Psoas muscle (tissue), 7 donors: ENCODE measurements at regions not wholly inside any gene's neighbourhood (a gene's known extent, or its start where the extent isn't known, plus 50 kb on each side); places are given as distances from the start of the nearest gene placed in this dataset.
A peak's percentile ranks its signal among the peaks of the same experiment; 100 is the strongest.

Experiments
- ATAC-seq, 4 donors: fragments of 200-7000 bp; cut with Tn5 transposase; one replicate each; pipeline ENCODE4 v1.9.1; 2020; ENCODE audit warnings: moderate library complexity in 3 of 4, mild to moderate bottlenecking in 2 of 4
- DNase-seq, 2 donors: peaks; one replicate each; pipeline ENCODE4 v3.0.0-alpha.2; 2020
- H3K27ac ChIP-seq: fragments of 200-600 bp; one replicate; pipeline ENCODE4 v1.8.0; 2022
- H3K27me3 ChIP-seq, 3 donors: fragments of 200-600 bp in 1 of 3; one replicate each; pipeline versions ENCODE4 v1.6.1 to v1.8.0; 2013 to 2022; ENCODE audit warnings: low read length in 2 of 3, mild to moderate bottlenecking in 2 of 3, moderate library complexity in 1 of 3; ENCODE audit not compliant: insufficient read depth in 3 of 3
- H3K36me3 ChIP-seq, 2 donors: fragments of 200-600 bp in 1 of 2; one replicate each; pipeline versions ENCODE4 v1.6.1 to v1.8.0; 2013 to 2022; ENCODE audit warnings: low read depth in 1 of 2, mild to moderate bottlenecking in 1 of 2, moderate library complexity in 1 of 2; ENCODE audit not compliant: insufficient read depth in 1 of 2
- H3K4me1 ChIP-seq: fragments of 200-600 bp; one replicate; pipeline ENCODE4 v1.8.0; 2022
- H3K4me3 ChIP-seq: fragments of 200-600 bp; one replicate; pipeline ENCODE4 v1.8.0; 2022; ENCODE audit warnings: mild to moderate bottlenecking
- H3K9me3 ChIP-seq: fragments of 200-600 bp; one replicate; pipeline ENCODE4 v1.8.0; 2022
- CTCF ChIP-seq: fragments of 200-600 bp; IDR thresholded peaks from one replicate; pipeline ENCODE4 v1.8.0; 2022; ENCODE audit warnings: antibody characterized with exemption
- WGBS, 3 donors: extraction: QIAGEN DNeasy Blood & Tissue Kit; methylation state at CpG; one replicate each; pipeline versions ENCODE4 v1.1.6 to v1.1.7; 2013; 5-methylcytosine and 5-hydroxymethylcytosine counted together
- intact Hi-C, 2 donors: fragments of 100-400 bp; cut with DNase I; formaldehyde crosslinking; loops; one replicate each; pipeline versions ENCODE4 v1.11.0 to v1.14.2; 2022
- donor health status: healthy with polysubstance abuse.
- donor health status: DM: no; HTN: no; CAD: no; lungs with moderate emphysema.
- donor health status: Bipolar disorder and iron deficiency.
- donor health status: healthy.
- donor health status: DM: yes; HTN: yes; CAD: no.
- donor health status: DM: no; HTN: no; CAD: no.
- donor health status: DM: yes; HTN: yes; CAD: no.

DNA sequence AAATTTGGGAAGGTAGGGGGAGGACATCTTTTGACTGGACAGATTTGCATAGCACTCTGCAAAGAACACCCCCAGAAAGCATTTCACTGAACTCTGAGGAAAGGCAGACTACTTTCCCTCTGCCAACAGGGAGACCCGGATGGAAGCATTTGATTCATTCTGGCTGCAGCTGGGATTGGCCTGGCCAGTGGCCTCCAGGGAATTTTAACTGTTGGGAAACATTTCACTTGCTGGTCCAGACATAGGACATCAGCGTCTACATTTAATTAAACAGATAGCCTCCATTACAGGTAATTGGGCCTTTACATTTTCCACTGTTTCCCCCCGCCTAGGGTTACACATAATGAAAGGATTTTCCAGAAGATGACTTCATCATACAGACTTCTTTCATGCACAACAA lies 92.8 kb downstream of the MARCHF4 start:
- TF ChIP-seq CTCF = no peak
- Histone ChIP-seq H3K27me3 (no peaks in the 10 kb centered on the region), H3K9me3 (no peaks in the 10 kb centered on the region), H3K36me3 (no peaks in the 10 kb centered on the region), H3K27ac (no peak overlapping the region), H3K4me3 (no peak overlapping the region), H3K4me1 (no peaks in the 10 kb centered on the region)
- intact Hi-C loops = no loop called here
- 33 to 36% (median 35%) methylated on average over 3 of the region's 3 CpGs for WGBS, 3 donors
- peak; percentile 21 to 58 for DNase-seq
- ATAC-seq = peak in 1 of 4 donors; percentile 42

DNA sequence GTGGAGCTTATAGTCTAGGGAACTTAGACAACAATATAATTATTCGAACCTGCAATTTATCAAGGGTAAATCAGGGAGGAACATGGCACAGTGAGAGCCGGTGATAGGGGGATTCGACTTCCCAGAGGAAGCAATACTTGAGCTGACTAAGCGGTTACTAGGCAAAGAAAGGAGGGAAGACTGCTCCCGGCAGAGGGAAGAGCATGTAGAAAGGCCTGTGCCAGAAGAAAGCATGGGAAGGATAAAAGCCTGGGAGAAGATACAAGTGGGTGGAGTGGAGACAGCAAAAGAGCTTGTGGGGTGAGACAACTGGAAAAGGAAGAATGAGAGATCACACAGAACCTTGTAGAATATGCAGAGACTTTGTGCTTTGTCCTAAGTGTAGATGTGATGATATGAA lies 93.3 kb downstream of the MARCHF4 start:
- H3K4me3 ChIP-seq = no peak overlapping the region
- DNase-seq (no peak), ATAC-seq (no peak)
- H3K9me3 ChIP-seq = no peaks in the 10 kb centered on the region
- no peaks in the 10 kb centered on the region for H3K27me3 ChIP-seq
- 63 to 69% (median 64%) methylated on average over 5 of the region's 5 CpGs for WGBS, 3 donors
- no peak overlapping the region for H3K27ac ChIP-seq
- H3K4me1 ChIP-seq = no peaks in the 10 kb centered on the region
- intact Hi-C loops = no loop called here
- H3K36me3 ChIP-seq = no peaks in the 10 kb centered on the region
- no peak for TF ChIP-seq CTCF

DNA sequence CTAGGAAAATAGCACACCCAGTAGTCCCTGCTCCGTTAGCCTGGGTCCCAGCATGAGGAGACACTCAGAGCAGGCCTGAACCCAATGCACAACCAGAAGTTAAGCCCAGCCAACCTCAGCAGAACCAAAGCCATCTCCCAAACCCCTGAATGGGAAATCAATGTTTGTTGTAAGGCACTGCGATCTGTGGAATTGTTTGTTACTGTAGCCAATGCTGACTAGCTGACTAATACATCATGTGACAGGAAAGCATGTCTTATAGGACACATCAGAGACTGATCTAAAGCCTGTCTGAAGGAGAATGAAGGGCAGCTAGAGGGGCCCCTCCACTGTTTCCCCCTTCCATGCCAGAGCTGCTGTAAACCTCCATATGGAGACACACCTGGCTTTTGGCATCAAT lies 96.4 kb downstream of the MARCHF4 start:
- Histone ChIP-seq H3K4me3 (no peak overlapping the region), H3K27me3 (no peaks in the 10 kb centered on the region), H3K9me3 (no peaks in the 10 kb centered on the region), H3K4me1 (no peaks in the 10 kb centered on the region), H3K27ac (no peak overlapping the region), H3K36me3 (no peaks in the 10 kb centered on the region)
- intact Hi-C loops = no loop called here
- ATAC-seq (no peak), DNase-seq (no peak)
- no peak for TF ChIP-seq CTCF
- 94 to 96% (median 95%) methylated on average over 2 of the region's 2 CpGs for WGBS, 3 donors

DNA sequence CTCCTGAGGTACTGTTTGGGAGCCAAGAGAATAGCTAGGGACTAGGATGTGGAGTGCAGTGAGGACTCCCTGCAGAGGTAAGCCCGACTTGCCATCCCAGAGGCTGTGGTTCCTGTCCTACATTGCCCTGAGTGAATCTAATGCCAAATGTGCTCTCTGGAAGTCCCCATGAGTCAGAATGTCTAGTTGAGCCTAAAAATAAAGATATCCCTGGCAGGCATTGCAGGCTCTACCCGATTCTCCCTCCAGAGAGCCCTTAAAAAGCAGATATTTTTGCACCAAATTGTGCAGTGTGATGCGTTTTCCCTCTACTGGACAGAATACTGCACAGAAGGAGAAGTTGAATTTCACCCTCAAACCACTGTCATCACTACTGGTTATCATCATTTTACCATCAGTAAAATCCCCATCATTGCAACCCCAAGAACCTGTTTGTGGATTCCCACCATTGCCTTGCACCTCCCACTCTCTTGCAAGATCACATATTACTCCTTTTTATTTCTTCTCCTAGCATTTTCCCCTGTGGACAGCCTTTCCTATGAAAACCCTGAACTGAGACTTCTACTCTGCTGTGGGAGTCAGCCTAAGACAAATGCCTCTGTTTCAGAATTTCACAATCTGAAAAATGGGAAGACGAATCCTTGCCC lies 98.0 kb downstream of the MARCHF4 start:
- ATAC-seq (no peak), DNase-seq (no peak)
- intact Hi-C loops = no loop called here
- Histone ChIP-seq H3K9me3 (no peaks in the 10 kb centered on the region), H3K4me1 (no peaks in the 10 kb centered on the region), H3K36me3 (no peaks in the 10 kb centered on the region), H3K4me3 (no peak overlapping the region), H3K27ac (no peak overlapping the region), H3K27me3 (no peaks in the 10 kb centered on the region)
- TF ChIP-seq CTCF = no peak
- 31 to 47% (median 41%) methylated on average over 4 of the region's 4 CpGs for WGBS, 3 donors

DNA sequence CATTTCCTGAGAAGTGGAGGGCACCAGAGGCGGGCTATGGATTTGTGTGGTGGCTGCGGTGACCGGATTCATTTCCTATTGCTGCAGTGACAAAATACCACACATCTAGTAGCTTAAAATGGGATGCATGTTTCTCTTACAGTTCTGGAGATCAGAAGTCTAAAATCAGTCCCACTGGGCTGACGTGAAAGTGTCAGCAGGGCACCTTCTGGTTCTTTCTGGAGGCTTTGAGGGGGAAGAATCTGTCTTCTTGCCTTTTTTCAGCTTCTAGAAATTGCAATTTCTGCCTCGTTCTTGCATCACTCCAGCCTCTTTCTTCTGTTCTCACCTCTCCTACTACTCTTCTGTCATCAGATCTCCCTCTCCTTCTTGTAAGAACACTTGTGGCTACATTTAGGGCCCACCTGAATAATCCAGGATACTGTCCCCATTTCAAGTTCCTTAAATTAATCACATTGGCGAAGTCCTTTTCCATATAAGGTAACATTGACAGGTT lies 111.2 kb downstream of the MARCHF4 start:
- Histone ChIP-seq H3K4me1 (no peaks in the 10 kb centered on the region), H3K4me3 (no peak overlapping the region), H3K27ac (no peak overlapping the region), H3K36me3 (no peaks in the 10 kb centered on the region), H3K27me3 (no peaks in the 10 kb centered on the region), H3K9me3 (no peaks in the 10 kb centered on the region)
- intact Hi-C loops = no loop called here
- TF ChIP-seq CTCF = no peak
- no peak for DNase-seq
- WGBS, 3 donors = 89% methylated on average over 6 of the region's 6 CpGs
- no peak for ATAC-seq
